Neuronal stem cell (in vitro differentiated cells): ENCODE measurements at regions not wholly inside any gene's neighbourhood (a gene's known extent, or its start where the extent isn't known, plus 50 kb on each side); places are given as distances from the start of the nearest gene placed in this dataset.

Source experiments
- DNase-seq: peaks from one replicate; pipeline ENCODE4 v3.0.0-alpha.2; 2013; ENCODE audit warnings: low spot score
- H2AFZ ChIP-seq: one replicate; pipeline ENCODE4 v1.6.1; 2013; ENCODE audit warnings: mild to moderate bottlenecking, low read length, inconsistent platforms
- H2AK5ac ChIP-seq: 2 replicates; pipeline ENCODE4 v1.6.1; 2013; ENCODE audit warnings: low read depth, mild to moderate bottlenecking, inconsistent platforms, low read length, moderate library complexity, mixed read lengths
- H2BK120ac ChIP-seq: 2 replicates; pipeline ENCODE4 v1.6.1; 2013; ENCODE audit warnings: low read depth, mild to moderate bottlenecking, inconsistent platforms, low read length, moderate library complexity, mixed read lengths
- H2BK12ac ChIP-seq: one replicate; pipeline ENCODE4 v1.6.1; 2013; ENCODE audit warnings: low read length, inconsistent platforms
- H2BK15ac ChIP-seq: 2 replicates; pipeline ENCODE4 v1.6.1; 2013; ENCODE audit warnings: mild to moderate bottlenecking, low read length, inconsistent platforms, mixed read lengths
- H2BK5ac ChIP-seq: one replicate; pipeline ENCODE4 v1.6.1; 2013; ENCODE audit warnings: inconsistent platforms, mild to moderate bottlenecking, low read length, moderate library complexity
- H3K14ac ChIP-seq: one replicate; pipeline ENCODE4 v1.6.1; 2013; ENCODE audit warnings: low read length, inconsistent platforms
- H3K18ac ChIP-seq: 2 replicates; pipeline ENCODE4 v1.6.1; 2013; ENCODE audit warnings: low read length, inconsistent platforms
- H3K23ac ChIP-seq: 2 replicates; pipeline ENCODE4 v1.6.1; 2013; ENCODE audit warnings: low read depth, mild to moderate bottlenecking, mixed read lengths, low read length, inconsistent platforms; ENCODE audit not compliant: poor library complexity
- H3K27ac ChIP-seq: replicated peaks from 3 replicates; pipeline ENCODE4 v1.5.1; 2013; ENCODE audit warnings: low read length, inconsistent platforms
- H3K27me3 ChIP-seq, 3 experiments: 2 replicates each; pipeline ENCODE4 v1.6.1; 2013; ENCODE audit warnings: low read length in 3 of 3, mild to moderate bottlenecking in 2 of 3, inconsistent platforms in 1 of 3, low read depth in 1 of 3, mixed read lengths in 1 of 3, moderate library complexity in 1 of 3; ENCODE audit not compliant: control insufficient read depth in 3 of 3, insufficient read depth in 3 of 3
- H3K36me3 ChIP-seq, 2 donors: replicated peaks in 1 of 2; 2 replicates each; pipeline ENCODE4 v1.6.1; 2013; ENCODE audit warnings: low read length in 2 of 2; ENCODE audit not compliant: control insufficient read depth in 2 of 2, insufficient read depth in 2 of 2
- H3K4ac ChIP-seq: 2 replicates; pipeline ENCODE4 v1.6.1; 2013; ENCODE audit warnings: inconsistent platforms, mild to moderate bottlenecking, low read length, moderate library complexity
- H3K4me1 ChIP-seq, 2 donors: 1 replicate in 1 of 2; 2 replicates in 1 of 2; pipeline ENCODE4 v1.6.1; 2013; ENCODE audit warnings: low read length in 2 of 2, low read depth in 1 of 2; ENCODE audit not compliant: control insufficient read depth in 2 of 2, insufficient read depth in 1 of 2
- H3K4me2 ChIP-seq: one replicate; pipeline ENCODE4 v1.6.1; 2013; ENCODE audit warnings: mild to moderate bottlenecking, low read length, inconsistent platforms; ENCODE audit not compliant: insufficient read depth, poor library complexity, severe bottlenecking
- H3K4me3 ChIP-seq, 2 donors: 2 replicates each; pipeline ENCODE4 v1.5.1; 2013; ENCODE audit warnings: low read length in 2 of 2, mild to moderate bottlenecking in 2 of 2, inconsistent platforms in 1 of 2, moderate library complexity in 1 of 2
- H3K79me1 ChIP-seq: one replicate; pipeline ENCODE4 v1.6.1; 2013; ENCODE audit warnings: low read depth, mild to moderate bottlenecking, inconsistent platforms, low read length, moderate library complexity
- H3K9ac ChIP-seq: one replicate; pipeline ENCODE4 v1.6.1; 2013; ENCODE audit warnings: mild to moderate bottlenecking, low read depth, low read length, inconsistent platforms; ENCODE audit not compliant: poor library complexity
- H3K9me3 ChIP-seq, 2 donors: replicated peaks in 1 of 2; 2 replicates each; pipeline versions ENCODE3 to v1.6.1; 2013; ENCODE audit warnings: low read length in 2 of 2, mild to moderate bottlenecking in 2 of 2, inconsistent platforms in 1 of 2, low read depth in 1 of 2, mixed read lengths in 1 of 2, moderate library complexity in 1 of 2; ENCODE audit not compliant: control insufficient read depth in 2 of 2, insufficient read depth in 1 of 2
- H4K8ac ChIP-seq: one replicate; pipeline ENCODE4 v1.6.1; 2013; ENCODE audit warnings: low read depth, mild to moderate bottlenecking, inconsistent platforms, low read length, moderate library complexity
- H4K91ac ChIP-seq: one replicate; pipeline ENCODE4 v1.6.1; 2013; ENCODE audit warnings: low read length, low read depth, mild to moderate bottlenecking, inconsistent platforms; ENCODE audit not compliant: poor library complexity
- WGBS, 2 donors: extraction: QIAGEN DNeasy Blood & Tissue Kit; methylation state at CpG; one replicate each; pipeline ENCODE4 v1.1.7; 2013; ENCODE audit warnings: missing lambda C conversion rate in 2 of 2, mixed read lengths in 1 of 2; ENCODE audit not compliant: insufficient read length in 2 of 2, insufficient replicate concordance in 1 of 2; ENCODE audit errors: extremely low coverage in 2 of 2; 5-methylcytosine and 5-hydroxymethylcytosine counted together

DNA sequence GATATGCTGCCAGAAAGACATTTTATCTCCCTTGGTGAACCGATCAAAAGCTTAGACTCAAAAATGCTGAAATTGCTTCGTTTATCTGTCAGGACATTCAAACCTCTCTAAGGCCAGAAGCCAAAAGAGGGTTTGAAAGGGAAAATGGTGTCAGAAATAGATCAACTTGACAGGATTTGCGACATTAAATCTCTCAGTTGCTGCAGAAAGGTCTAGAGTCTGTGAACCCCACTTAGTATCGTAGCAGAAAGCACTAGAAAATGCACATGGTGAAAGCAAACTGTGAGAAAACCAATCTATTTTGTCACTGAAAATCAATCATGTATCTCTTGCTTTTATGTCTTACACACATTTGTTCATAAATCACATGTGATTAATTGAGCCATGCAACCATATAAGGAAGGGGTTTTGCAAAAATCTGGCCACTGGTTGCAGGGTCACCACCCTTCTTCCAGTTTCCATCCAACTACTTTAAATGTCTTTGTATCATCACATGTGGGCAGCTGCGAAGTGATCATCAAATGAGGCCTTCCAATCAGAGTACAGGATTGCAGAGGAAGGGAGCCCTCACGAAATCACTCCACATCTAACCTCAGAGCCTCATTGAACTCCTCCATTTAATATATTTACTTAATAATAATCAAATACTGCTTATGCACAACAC is 347.2 kb upstream of the ANXA10 start:
- H2BK120ac ChIP-seq, result no peak overlapping the region

DNA sequence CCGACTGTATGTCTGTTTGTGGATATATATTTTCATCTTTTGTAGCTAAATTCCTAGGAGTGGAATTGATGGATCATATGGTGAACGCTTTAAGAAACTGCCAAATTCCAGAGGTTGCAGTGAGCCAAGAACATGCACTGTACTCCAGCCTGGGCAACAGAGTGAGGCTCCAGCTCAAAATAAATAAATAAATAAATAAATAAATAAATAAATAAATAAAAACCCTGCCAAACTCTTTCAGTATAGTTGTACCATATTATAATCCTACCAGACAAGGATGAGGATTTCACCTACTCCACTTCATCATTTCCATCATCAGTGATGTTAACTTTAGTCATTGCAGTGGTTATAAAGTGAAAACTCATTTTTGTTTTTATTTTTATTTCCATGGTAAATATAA is 325.1 kb upstream of the ANXA10 start:
- H3K18ac ChIP-seq, result no peak overlapping the region
- H3K4me1 ChIP-seq, result peaks cover 2 to 4% of the 10 kb centered on the region in 2 donors
- WGBS, 2 donors, result no CpG with 5 or more reads among the region's 2 CpGs
- H2BK120ac ChIP-seq, result no peak overlapping the region
- H3K23ac ChIP-seq, result no peak overlapping the region
- H3K27ac ChIP-seq, result no peak overlapping the region
- no peak overlapping the region for H3K4me2 ChIP-seq
- H4K91ac ChIP-seq, result no peak overlapping the region
- H3K4me3 ChIP-seq, result no peak overlapping the region
- H2BK15ac ChIP-seq, result no peak overlapping the region
- no peak overlapping the region for H2BK12ac ChIP-seq
- H4K8ac ChIP-seq, result no peak overlapping the region
- H3K79me1 ChIP-seq, result no peaks in the 10 kb centered on the region
- no peak overlapping the region for H3K14ac ChIP-seq
- no peak overlapping the region for H3K9ac ChIP-seq
- H3K9me3 ChIP-seq, result peaks cover 0 to 4% of the 10 kb centered on the region in 2 donors
- H2AFZ ChIP-seq, result no peak overlapping the region
- no peak overlapping the region for H2AK5ac ChIP-seq
- no peak overlapping the region for H2BK5ac ChIP-seq
- peaks cover 0 to 2% of the 10 kb centered on the region in 2 donors for H3K36me3 ChIP-seq
- H3K27me3 ChIP-seq, result no peaks in the 10 kb centered on the region
- DNase-seq, result no peak
- H3K4ac ChIP-seq, result no peak overlapping the region

More for the DNA sequence above, 347.2 kb upstream of the ANXA10 start:
- no peak overlapping the region for H2BK15ac ChIP-seq
- H2BK12ac ChIP-seq, result no peak overlapping the region
- no peak overlapping the region for H3K4ac ChIP-seq
- DNase-seq, result no peak
- peak overlapping the region; percentile 4 for H2AFZ ChIP-seq
- H3K18ac ChIP-seq, result no peak overlapping the region
- no peaks in the 10 kb centered on the region for H3K4me1 ChIP-seq
- no peaks in the 10 kb centered on the region for H3K36me3 ChIP-seq
- no peak overlapping the region for H3K4me2 ChIP-seq
- no peak overlapping the region for H4K8ac ChIP-seq
- H3K14ac ChIP-seq, result no peak overlapping the region
- H3K23ac ChIP-seq, result no peak overlapping the region
- H3K27ac ChIP-seq, result no peak overlapping the region
- no peaks in the 10 kb centered on the region for H3K27me3 ChIP-seq
- no CpG with 5 or more reads among the region's 6 CpGs for WGBS, 2 donors
- H2BK5ac ChIP-seq, result no peak overlapping the region
- no peak overlapping the region for H2AK5ac ChIP-seq
- no peak overlapping the region for H4K91ac ChIP-seq
- no peak overlapping the region for H3K9ac ChIP-seq
- no peaks in the 10 kb centered on the region for H3K9me3 ChIP-seq
- H3K4me3 ChIP-seq, result no peak overlapping the region
- H3K79me1 ChIP-seq, result no peaks in the 10 kb centered on the region

DNA sequence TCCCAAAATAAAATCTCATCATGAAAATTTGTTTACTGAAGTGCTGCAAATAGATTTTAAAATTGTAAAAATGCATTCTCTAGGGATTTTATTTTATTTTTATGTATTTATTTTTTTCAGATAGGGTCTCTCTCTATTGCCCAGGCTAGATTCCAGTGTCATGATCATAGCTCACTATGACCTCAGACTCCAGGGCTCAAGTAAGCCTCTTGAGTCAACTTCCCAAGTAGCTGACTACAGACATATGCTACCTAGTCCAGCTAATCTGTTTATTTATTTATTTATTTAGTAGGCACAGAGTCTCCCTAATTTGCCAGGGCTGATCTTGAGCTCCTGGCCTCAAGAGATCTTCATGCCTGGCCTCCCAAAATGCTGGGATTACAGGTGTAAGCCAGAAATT is 317.7 kb upstream of the ANXA10 start:
- Histone ChIP-seq H3K4me1 (no peaks in the 10 kb centered on the region), H2BK12ac (no peak overlapping the region), H3K9ac (no peak overlapping the region), H3K18ac (no peak overlapping the region), H3K23ac (no peak overlapping the region), H3K4ac (no peak overlapping the region), H3K4me2 (no peak overlapping the region), H3K79me1 (no peaks in the 10 kb centered on the region), H3K27ac (no peak overlapping the region), H3K36me3 (no peaks in the 10 kb centered on the region), H2AFZ (no peak overlapping the region), H2AK5ac (no peak overlapping the region), H3K9me3 (no peaks in the 10 kb centered on the region), H3K14ac (no peak overlapping the region), H3K4me3 (no peak overlapping the region), H4K91ac (no peak overlapping the region), H2BK5ac (no peak overlapping the region), H4K8ac (no peak overlapping the region), H2BK15ac (no peak overlapping the region), H3K27me3 (no peaks in the 10 kb centered on the region), H2BK120ac (no peak overlapping the region)
- DNase-seq, result no peak

DNA sequence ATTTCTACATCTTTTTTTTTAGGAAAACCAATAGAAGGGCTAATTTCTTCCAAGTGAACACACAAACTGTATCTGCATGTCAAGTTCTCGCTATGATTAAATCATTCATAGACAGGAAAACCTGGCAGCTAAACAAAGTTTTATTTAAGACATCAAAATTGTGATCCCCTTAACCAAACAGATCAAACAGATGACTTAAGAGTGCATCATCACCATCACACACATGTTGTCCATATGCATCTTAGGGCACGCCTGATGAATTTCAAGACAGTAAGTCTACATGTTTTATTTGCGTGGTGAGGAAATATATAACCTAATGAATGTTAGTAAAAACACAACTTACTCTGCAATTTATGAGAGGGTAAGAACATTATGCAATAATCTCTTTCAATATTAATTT is 317.0 kb upstream of the ANXA10 start:
- no peak overlapping the region for H3K27ac ChIP-seq
- H3K36me3 ChIP-seq, result no peaks in the 10 kb centered on the region
- DNase-seq, result no peak
- no peak overlapping the region for H4K91ac ChIP-seq
- H3K4me2 ChIP-seq, result no peak overlapping the region
- H3K79me1 ChIP-seq, result no peaks in the 10 kb centered on the region
- no peak overlapping the region for H3K9ac ChIP-seq
- no peaks in the 10 kb centered on the region for H3K9me3 ChIP-seq
- no peak overlapping the region for H2AFZ ChIP-seq
- no CpG with 5 or more reads among the region's 3 CpGs for WGBS, 2 donors
- no peak overlapping the region for H4K8ac ChIP-seq
- H2AK5ac ChIP-seq, result no peak overlapping the region
- H3K4me3 ChIP-seq, result no peak overlapping the region
- H3K4me1 ChIP-seq, result no peaks in the 10 kb centered on the region
- H2BK5ac ChIP-seq, result no peak overlapping the region
- H2BK12ac ChIP-seq, result no peak overlapping the region
- H3K23ac ChIP-seq, result no peak overlapping the region
- H3K27me3 ChIP-seq, result no peaks in the 10 kb centered on the region
- H3K14ac ChIP-seq, result no peak overlapping the region
- no peak overlapping the region for H3K18ac ChIP-seq
- H2BK15ac ChIP-seq, result no peak overlapping the region
- no peak overlapping the region for H2BK120ac ChIP-seq
- H3K4ac ChIP-seq, result no peak overlapping the region
